ENCODE measurements at regions not wholly inside any gene's neighbourhood (a gene's known extent, or its start where the extent isn't known, plus 50 kb on each side); places are given as distances from the start of the nearest gene placed in this dataset.

DNA sequence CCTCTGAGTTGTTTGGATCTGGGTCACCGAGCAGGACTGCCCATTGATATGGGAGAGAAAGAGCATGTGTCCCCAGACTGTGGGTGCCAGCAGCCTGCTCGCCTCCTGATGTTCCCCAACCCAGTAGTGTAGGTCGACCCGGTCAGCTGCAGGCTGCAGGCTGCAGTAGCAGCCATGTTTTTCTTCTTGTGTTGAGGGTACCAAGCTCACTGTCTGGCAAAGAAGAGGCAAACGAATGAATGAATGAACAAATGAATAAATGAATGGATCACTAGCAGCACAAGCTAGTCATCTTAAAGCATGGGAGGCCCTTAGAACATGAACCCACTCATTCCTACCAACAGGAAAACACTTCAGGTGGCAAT is 293.2 kb downstream of the SOX9 start:
- DNase-seq = no peak

DNA sequence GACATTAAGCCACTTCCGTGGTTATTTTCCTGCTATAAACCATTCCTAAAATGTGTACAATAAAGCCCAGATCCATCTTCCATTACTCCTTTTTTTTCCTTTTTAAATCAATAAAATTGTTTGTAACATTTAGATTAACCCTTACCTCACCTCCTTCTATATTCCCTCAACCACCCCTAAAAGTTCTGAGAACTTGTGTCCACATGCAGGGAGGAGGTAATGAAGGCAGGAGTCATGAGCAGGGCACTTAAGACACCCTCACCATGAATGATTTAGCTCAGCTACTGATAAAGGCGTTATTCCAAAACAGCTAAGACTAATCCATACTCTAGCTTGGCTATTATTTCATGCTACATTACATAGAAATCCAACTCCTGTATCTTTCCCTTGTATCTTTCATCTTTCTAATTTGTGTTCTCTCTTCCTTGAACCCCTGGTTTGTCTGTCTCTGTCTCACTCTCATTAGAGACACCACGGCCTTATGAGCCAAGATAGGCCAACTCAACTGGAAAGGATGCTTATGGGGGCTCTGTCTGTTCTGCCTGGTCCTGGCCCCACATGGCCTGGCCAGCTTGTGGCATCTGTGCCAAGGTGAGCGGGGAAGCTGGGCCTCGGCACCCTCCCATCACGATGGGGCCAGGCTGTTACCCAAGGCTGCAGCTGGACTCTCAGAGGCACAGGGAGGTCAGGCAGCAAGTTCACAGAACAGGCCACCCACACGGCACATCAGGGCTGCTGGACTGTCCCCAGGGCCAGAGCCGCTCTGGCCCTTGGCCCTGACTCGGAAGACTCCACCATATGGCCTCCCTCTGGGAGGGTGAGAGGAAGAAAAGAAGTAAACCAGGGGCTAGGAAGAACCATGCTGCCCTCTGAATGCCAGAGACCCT is 294.4 kb downstream of the SOX9 start:
- no peak for DNase-seq

DNA sequence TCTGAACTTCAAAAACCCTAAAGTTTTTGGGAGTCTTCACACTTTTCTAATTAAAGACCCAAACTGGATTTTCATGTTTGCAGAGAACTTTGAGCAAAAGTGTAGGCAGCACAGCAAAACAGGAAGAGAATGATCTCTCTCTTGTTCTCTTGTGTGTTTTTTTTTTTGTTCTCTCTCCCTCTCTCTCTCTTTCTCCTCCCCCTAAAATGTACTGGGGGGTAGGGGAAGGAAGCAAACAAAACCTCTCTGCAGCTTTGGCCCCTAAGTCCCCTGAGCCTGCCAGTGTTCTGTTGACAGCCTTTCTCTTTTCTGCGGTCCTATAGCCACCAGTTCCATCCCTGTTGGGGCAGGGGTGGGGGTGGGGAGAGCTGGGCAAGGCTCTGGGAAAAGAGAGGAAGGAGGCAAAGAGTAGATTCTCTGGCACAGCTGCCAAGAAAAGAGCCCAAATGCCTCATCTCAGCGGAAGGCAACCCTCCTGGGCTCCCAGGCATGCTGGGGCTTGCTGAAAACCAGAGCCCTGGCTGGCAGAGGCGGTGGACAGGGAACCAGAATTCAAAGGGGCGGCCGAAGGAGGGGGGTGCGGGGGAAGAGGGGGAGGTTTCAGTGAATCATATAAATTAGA is 295.3 kb downstream of the SOX9 start:
- DNase-seq = peak; percentile 18

DNA sequence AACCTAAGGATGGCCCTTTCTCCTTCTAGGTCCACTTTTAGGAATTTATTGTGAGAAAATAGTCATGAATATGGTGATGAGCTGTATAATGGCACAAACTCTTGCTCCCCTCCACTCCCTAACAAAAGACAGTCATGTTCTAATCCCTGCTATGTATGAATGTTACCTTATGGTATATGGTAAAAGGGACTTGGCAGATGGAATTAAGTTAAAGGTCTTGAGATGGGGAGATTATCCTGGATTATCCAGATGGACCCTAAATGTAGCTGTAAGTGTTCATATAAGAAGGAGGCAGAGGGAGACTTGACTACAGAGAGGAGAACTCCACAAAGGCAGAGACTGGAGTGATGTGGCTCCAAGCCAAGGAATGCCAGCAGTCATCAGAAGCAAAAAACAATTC is 296.1 kb downstream of the SOX9 start:
- no peak for DNase-seq

DNA sequence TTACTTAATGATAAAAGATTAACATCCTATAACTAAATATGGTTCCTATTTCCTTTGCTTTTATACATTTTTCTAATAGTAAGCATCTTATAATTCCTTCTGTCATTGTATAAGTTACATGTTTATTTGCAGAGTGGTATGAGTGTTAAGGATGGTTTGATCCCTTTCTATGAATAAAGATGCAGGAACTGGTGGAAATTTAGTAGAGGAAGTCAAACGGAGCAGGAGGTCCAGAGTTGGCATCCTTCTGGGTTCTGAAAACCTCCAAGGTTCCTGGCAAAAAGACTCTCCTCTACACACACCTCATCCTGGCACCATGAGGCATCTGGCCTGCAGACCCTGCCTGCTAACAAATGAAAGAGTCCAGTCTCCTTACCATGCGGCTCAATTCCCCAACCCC is 296.8 kb downstream of the SOX9 start:
- no peak for DNase-seq

DNA sequence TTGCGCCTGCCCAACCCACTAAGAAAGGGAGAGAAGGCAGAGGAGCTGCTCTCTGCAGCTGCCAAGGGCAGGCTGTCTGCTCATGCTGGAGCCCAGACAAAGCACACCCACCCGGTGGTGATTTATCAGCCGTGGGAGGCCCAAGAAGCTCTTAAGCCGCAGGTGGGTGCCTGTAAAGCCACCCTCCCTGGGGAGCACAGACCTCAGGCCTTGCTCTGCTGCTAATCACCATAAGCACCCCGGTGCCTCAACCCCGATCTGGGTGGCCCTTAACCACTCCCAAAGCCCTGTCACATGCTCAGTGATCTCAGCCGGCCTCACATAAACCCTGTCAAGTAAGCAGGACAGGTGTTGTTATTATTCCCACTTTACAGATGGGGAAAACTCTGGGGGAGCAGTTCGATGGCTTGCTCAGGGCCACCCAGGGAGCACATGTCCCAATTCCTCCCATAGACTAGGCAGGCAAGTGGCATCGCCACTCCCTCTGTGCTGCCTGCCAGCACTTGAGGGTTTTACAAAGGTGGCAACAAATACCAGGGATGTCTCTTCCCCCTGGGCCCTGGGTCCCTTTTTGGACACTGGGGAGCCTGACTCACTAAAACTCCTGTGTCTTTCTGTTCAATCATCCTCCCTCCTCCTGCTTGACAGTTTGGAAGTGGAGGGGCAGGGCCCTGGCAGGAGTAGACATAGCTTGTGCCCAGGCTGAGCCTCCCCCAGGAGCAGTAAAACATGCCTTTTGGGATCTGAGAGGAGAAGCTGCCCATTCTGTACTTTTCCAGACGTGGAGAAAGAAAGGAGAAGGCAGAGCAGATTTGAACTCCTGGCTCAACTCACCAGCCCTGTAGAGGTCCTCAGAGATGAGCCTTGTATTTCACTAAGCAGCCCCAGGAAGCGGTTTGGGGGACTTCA is 299.3 kb downstream of the SOX9 start:
- peak; percentile 81 for DNase-seq

DNA sequence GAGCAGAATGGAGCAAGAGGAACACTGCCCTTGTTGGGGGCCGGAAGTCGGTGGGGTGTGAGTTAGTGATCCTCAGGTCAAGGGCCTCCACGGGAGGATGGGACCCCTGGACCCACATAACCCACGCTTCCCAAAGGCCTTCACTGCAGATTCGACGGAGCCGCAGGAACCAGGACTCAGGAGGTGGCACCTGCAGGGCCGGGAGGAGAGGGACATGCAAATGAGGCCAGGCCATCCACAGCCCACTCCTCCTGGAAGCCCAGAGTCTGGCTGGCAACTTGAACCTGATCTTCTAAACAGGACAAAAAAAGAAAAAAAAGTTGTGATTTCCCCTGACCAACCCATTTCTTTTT is 299.9 kb downstream of the SOX9 start:
- no peak for DNase-seq

DNA sequence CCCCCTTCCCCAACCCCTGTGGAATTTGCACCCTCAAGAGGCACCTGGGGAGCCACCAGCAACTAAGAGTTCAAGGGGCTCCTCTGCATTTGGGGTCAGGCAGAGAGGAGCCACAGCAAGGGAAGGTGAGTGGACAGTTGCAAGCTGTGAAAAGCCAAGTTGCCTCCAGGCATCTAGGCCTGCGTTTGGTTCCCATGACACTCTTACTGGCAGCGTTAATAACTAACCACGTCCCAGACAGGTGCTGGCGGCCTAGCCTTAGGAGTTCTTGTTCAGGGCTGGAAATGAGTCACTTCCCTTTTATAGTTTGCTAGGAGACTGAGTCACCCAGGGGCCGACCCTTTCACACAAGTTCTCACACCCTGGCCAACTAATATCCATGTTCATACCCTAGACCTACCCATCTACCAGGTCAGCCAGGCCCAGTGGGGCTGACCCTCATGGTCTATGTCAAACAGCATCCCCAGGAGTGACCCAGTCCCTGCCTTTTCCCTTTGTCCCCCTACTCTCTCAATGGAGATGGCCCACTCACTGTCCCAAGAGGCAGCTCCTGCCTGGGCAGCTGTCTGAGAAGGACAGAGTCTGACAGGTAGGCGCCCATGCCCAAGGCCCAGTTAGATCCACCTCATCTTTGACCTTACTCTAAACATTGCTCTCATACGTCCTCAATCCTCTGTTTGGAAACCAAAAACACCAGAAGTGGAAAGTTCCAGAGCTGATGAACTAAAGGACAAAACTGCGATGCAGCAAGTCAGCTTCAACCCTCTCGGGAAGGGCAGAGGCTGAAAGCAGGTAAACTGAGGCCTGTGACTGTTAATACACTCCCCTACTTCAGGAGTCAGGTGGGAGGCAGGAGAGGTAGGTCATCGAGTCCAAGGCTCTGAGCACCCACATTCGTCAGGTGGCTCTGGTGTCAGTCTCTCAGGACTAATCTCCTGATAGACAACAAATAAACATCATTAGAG is 300.6 kb downstream of the SOX9 start:
- peak; percentile 70 for DNase-seq

DNA sequence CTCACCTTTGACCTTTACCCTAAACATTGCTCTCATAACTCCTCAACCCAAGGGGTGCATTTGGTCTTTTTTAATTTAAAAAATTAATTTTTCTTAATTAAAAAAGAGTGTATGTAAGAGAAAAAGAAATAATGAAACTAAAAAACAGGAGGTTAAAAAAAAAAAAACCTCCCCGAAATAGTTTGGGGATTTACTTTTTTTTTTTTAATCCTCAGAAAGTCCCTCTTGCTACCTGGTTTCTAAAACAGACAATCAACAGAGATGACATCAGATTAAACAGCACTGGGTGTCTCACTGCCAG is 301.3 kb downstream of the SOX9 start:
- DNase-seq = no peak

DNA sequence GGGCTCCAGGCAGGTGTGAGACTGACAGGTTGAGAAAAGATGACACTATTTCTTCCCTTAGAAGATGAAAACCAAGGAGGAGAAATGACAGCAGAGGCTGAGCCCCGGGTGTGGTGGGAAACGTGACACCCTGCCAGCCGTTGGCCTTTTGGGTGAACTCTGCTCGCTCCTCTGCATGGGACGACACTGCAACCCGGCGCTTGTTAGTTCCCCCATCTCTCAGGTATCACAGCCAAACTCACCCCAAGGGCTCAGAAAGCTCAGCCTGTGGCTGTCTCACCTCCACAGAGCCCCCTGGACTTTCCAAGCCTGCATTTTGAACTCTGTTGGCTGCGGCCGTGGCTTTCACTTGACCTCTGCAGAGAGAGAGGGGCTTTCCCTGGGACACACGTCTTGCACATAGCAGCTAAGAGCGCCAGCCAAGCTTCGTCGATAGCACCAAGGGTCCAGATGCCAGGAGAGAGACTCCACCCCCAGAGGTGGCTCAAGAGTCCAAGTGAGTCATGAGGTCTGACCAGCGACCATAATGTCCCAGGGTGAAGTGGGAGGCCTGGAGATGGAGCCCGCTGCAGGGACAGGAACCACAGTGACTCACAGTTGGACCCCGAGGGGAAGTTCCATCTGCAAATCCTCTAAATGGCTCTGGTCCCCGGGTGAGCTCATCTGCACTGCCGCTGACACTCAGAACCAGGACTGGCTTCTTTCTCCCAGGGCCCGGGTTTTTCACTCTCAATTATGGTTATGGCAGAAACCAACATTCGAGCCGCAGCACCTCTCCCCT is 301.9 kb downstream of the SOX9 start:
- DNase-seq = no peak

DNA sequence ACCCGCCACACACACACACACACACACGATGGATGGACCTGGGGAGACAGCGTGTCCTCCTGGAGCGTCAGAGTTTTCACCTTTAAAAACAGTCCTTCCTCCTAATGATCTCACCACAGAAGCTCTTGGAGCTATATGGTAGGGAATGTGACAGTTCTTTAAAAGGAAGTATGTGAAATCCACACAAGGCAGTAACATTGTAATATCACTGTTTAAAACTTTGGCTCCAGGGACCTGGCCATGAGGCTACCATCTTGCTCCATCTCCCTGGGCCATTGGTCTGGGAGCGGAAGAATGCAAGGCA is 302.4 kb downstream of the SOX9 start:
- DNase-seq = no peak

DNA sequence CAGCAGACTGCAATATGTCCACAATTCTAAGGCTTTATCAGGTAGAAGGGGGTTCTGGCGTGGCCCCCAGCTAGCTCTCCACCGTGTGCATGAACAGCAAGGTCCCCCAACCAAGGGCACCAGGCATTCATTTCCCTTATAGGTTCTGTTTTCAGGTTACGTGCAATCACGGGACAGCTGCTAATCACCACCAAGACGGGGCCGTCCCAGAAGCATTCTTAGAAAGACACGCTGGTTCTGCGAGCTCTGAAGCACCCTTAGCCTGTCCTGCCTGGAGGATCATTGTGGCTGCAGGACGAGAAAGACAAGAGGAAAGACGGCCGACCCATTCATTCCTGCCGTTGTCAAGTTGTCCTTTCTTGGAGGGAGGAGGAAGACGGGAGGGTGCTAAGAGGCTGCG is 302.9 kb downstream of the SOX9 start:
- no peak for DNase-seq

DNA sequence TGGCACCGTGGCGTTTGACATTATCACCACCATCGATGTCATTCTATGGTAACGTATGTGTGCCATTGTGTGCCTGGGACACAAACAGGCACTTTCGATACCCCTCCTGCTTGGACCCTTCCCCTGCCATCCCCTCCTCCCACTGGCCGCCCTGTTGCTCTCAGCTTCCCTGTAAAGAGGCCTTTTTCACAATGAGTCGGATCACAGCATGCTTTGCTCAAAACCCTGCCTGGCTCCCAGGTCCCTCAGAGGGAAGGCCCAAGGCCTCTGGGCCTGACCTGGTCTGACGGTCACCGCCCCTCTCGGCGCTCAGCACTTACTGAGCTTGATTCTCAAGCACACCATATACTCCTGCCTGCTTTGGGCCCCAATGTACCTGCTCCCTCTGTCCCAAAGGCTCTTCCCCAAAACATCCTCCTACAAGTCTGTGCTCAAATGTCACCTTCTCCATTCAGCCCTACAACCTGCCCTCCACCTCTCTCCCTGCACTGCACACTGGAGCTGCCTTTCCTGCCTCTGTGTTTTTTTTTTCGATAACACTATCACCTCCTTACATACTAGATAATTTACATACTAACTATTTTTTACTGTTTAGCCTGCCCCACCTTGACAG is 303.8 kb downstream of the SOX9 start:
- DNase-seq = no peak

DNA sequence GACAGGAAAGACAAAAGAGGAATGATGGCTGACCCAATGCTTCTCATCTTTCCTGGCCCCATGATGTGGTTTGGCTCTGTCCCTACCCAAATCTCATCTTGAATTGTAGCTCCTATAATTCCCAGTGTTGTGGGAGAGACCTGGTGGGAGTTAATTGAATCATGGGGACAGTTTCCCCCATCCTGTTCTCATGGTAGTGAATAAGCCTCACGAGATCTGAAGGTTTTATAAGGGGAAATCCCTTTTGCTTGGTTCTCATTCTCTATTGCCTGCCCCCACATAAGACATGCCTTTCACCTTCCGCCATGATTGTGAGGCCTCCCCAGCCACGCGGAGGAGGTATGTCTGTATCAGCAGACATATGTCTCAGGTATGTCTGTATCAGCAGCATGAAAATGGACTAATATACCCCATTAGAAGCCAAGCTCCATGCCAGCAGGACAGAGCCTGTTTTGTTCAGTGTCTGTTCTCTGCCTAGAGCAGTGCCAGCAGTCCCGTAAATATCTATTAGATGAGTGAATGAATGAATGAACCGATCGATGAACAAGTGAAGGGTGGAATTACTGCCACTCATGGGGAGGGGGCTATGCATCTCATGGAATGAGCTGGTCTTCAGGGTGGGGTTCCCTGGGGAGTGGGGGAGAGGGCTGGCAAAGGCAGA is 304.4 kb downstream of the SOX9 start:
- no peak for DNase-seq

DNA sequence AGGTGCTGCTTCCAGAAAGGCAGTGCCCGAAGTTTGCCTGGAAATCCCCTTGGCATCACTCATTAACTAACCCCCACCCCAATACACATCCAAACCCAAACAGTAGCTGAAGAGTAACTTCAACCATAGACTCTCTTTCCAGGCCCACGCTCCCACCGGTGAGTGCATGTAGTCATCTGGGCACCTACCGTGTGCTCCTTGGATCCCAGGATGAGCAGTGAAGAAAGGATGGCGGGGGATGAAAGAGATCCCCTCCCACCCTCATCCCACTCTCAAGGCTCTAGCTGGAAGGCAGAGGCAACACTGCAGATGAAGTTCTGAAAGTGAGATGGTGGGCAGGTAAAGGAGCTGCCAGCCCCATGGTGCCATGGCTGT is 305.0 kb downstream of the SOX9 start:
- DNase-seq = no peak

DNA sequence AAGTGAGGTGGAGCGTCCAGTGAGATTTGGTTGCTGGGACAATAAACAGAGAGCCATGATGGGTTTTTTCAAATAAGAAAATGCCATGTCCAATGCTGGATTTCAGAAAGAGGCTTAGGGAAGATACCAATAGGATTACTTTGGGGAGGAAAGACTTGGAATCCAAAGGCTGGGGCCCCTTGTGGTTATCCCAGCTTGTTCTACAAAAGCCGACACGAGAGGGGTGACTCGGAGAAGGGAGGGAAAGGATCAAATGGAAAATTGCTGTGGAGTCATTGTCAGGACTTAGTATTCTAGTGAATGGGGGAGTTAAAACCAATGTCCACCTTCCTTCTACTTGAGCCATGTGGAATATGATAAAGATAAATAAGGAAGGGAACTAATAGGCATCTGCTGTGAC is 305.5 kb downstream of the SOX9 start:
- no peak for DNase-seq

DNA sequence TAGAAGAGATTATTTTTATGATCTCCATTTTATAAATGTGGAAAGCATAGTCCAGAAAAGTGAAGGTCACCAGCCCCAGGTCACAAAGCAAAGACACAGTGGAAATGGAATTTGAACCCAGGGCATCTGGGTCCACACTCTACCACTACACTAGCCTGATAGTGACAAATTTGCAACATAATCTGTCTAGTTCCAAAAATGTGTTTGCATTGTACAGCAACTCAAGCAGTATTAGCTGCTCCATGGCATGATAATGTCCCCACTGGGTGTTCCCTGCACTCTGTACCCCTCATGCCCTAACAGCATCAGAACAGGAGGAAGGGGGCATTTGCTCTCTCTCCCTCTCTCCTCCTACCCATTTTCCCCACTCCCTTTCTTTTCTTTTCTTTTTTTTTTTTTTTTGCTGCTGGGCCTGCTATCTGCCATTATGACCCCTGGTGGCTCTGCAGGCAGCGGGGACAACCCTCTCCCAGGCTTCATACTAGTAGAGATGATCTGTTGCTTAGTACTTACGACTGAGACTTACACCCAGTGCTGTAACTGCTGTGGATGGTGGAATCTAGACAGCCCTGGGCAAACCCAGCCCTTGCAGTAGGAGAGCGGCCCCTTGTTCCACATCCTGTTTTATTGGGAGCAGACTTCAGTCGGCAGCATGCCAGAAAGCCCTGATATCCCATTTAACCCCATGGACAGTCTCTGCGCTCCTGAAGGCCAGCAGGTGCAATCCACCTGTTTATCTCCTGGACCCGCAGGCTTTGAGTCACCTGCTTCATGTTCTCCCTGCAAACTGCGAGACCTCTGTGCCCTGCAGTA is 306.3 kb downstream of the SOX9 start:
- no peak for DNase-seq

DNA sequence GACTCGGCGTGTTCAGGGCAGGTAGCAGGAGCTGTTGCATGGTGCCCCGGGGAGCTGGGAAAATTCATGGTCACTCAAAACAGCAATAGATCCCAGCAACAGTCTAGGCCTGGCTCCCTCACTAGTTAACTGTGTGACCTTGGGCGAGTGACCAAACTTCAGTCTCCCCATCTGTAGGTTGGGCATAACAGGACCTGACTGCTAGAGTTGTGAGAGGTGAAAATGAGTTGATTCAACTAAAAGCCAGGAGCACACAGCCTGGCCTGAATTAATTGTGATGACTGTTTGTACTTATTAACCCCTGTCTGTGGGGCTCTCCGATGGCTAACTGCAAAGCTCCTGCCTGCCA is 306.9 kb downstream of the SOX9 start:
- no peak for DNase-seq

DNA sequence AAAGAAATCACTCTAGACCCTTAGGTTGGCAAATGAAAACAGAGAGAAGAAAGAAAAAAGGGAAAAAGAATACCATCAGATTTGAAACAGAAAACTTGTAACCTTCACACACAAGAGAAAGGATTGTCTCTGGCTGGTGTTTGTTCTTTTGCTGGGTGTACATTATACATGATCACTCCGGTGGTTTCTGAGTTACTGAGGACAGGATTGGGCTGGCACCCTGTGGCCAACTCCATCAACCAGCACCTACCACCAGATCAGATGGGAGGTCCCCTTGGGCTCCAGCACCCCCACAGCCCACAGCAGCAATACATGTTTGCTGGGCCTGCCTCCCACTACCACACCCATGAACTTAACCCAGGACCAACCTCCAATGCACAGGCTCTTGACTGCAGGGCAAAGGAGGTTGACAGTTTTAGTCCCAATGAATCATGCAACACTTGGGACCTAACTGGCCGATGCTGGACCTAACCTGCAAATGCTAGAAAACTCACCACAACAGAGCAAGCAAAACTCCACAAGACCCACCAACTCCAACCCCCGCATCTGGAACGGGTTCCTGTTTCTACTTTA is 308.3 kb downstream of the SOX9 start:
- DNase-seq = no peak

Data from NCI-H1436 (cell line).